ENCODE measurements at regions not wholly inside any gene's neighbourhood (a gene's known extent, or its start where the extent isn't known, plus 50 kb on each side); places are given as distances from the start of the nearest gene placed in this dataset.

GRCh38 chr2:193231634-193232033 is 1036.9 kb upstream of the TMEFF2 start:
- TF ChIP-seq EZH2 (IDR thresholded peaks at IDR 0.05; ENCODE audit: low read length, unreplicated experiment) = no peak
- TF ChIP-seq EZH2phosphoT487 (IDR thresholded peaks at IDR 0.05; ENCODE audit: borderline replicate concordance, low read length) = no peak
- no peak for TF ChIP-seq CTCF (conservative IDR thresholded peaks at IDR 0.05; ENCODE audit: low read depth, low read length)
- Histone ChIP-seq H4K20me1 (ENCODE audit: low read length) (no peaks in the 10 kb centered on the region), H3K4me3 (ENCODE audit: low read length) (no peak overlapping the region), H3K9me2 (replicated peaks; ENCODE audit: low read length) (no peaks in the 10 kb centered on the region), H3K27ac (ENCODE audit: low read length) (no peak overlapping the region), H3K4me1 (ENCODE audit: insufficient read depth, low read length) (no peaks in the 10 kb centered on the region), H3K9ac (ENCODE audit: low read length) (no peak overlapping the region), H3K9me3 (ENCODE audit: low read length) (no peaks in the 10 kb centered on the region), H3K4me2 (ENCODE audit: low read length) (no peak overlapping the region), H3K36me3 (ENCODE audit: low read depth, low read length) (no peaks in the 10 kb centered on the region), H2AFZ (ENCODE audit: low read length) (no peak overlapping the region), H3F3A (ENCODE audit: low read length, unreplicated experiment) (no peaks in the 10 kb centered on the region), H3K79me2 (ENCODE audit: low read length) (no peaks in the 10 kb centered on the region), H3K27me3 (ENCODE audit: low read length) (no peaks in the 10 kb centered on the region)
- CTCF ChIA-PET = no interaction called here
- BruUV-seq (replicated peaks) = no TSS peak
- DNase-seq (no peak), ATAC-seq (no peak)
- intact Hi-C loops (cut with micrococcal nuclease) = no loop called here
- POLR2A ChIA-PET (ENCODE audit: unreplicated experiment) = no interaction called here

GRCh38 chr2:193228276-193228675 is 1033.5 kb upstream of the TMEFF2 start:
- ATAC-seq = no peak
- CTCF ChIA-PET = no interaction called here

GRCh38 chr2:193222454-193222853 is 1027.7 kb upstream of the TMEFF2 start:
- no peaks in the 10 kb centered on the region for H3K4me1 ChIP-seq (ENCODE audit: insufficient read depth, low read length)
- DNase-seq (no peak), ATAC-seq (no peak)
- no peak for TF ChIP-seq EZH2 (IDR thresholded peaks at IDR 0.05; ENCODE audit: low read length, unreplicated experiment)
- no peak for TF ChIP-seq CTCF (conservative IDR thresholded peaks at IDR 0.05; ENCODE audit: low read depth, low read length)
- TF ChIP-seq EZH2phosphoT487 (IDR thresholded peaks at IDR 0.05; ENCODE audit: borderline replicate concordance, low read length) = no peak
- H3K79me2 ChIP-seq (ENCODE audit: low read length) = no peaks in the 10 kb centered on the region
- POLR2A ChIA-PET (ENCODE audit: unreplicated experiment) = no interaction called here
- no peaks in the 10 kb centered on the region for H3K9me3 ChIP-seq (ENCODE audit: low read length)
- no peak overlapping the region for H3K27ac ChIP-seq (ENCODE audit: low read length)
- H3K9ac ChIP-seq (ENCODE audit: low read length) = no peak overlapping the region
- no peaks in the 10 kb centered on the region for H4K20me1 ChIP-seq (ENCODE audit: low read length)
- intact Hi-C loops (cut with micrococcal nuclease) = no loop called here
- no peak overlapping the region for H3K4me2 ChIP-seq (ENCODE audit: low read length)
- H3F3A ChIP-seq (ENCODE audit: low read length, unreplicated experiment) = no peaks in the 10 kb centered on the region
- no peak overlapping the region for H3K4me3 ChIP-seq (ENCODE audit: low read length)
- CTCF ChIA-PET = no interaction called here
- H3K36me3 ChIP-seq (ENCODE audit: low read depth, low read length) = no peaks in the 10 kb centered on the region
- no peaks in the 10 kb centered on the region for H3K9me2 ChIP-seq (replicated peaks; ENCODE audit: low read length)
- H3K27me3 ChIP-seq (ENCODE audit: low read length) = no peaks in the 10 kb centered on the region
- no TSS peak for BruUV-seq (replicated peaks)
- no peak overlapping the region for H2AFZ ChIP-seq (ENCODE audit: low read length)

More at GRCh38 chr2:193228276-193228675, 1033.5 kb upstream of the TMEFF2 start:
- TF ChIP-seq EZH2phosphoT487 (IDR thresholded peaks at IDR 0.05; ENCODE audit: borderline replicate concordance, low read length) (no peak), EZH2 (IDR thresholded peaks at IDR 0.05; ENCODE audit: low read length, unreplicated experiment) (no peak), CTCF (conservative IDR thresholded peaks at IDR 0.05; ENCODE audit: low read depth, low read length) (no peak)
- H3K27ac ChIP-seq (ENCODE audit: low read length) = no peak overlapping the region
- H3K9me2 ChIP-seq (replicated peaks; ENCODE audit: low read length) = no peaks in the 10 kb centered on the region
- no peak overlapping the region for H3K4me3 ChIP-seq (ENCODE audit: low read length)
- H3K27me3 ChIP-seq (ENCODE audit: low read length) = no peaks in the 10 kb centered on the region
- no peak for DNase-seq
- H2AFZ ChIP-seq (ENCODE audit: low read length) = no peak overlapping the region
- intact Hi-C loops (cut with micrococcal nuclease) = no loop called here
- no peaks in the 10 kb centered on the region for H4K20me1 ChIP-seq (ENCODE audit: low read length)
- H3K79me2 ChIP-seq (ENCODE audit: low read length) = no peaks in the 10 kb centered on the region
- H3K4me1 ChIP-seq (ENCODE audit: insufficient read depth, low read length) = no peaks in the 10 kb centered on the region
- POLR2A ChIA-PET (ENCODE audit: unreplicated experiment) = no interaction called here
- no TSS peak for BruUV-seq (replicated peaks)
- no peaks in the 10 kb centered on the region for H3F3A ChIP-seq (ENCODE audit: low read length, unreplicated experiment)
- no peaks in the 10 kb centered on the region for H3K36me3 ChIP-seq (ENCODE audit: low read depth, low read length)
- H3K9ac ChIP-seq (ENCODE audit: low read length) = no peak overlapping the region
- no peaks in the 10 kb centered on the region for H3K9me3 ChIP-seq (ENCODE audit: low read length)
- no peak overlapping the region for H3K4me2 ChIP-seq (ENCODE audit: low read length)
